GM10248 (cell line): ENCODE measurements at regions not wholly inside any gene's neighbourhood (a gene's known extent, or its start where the extent isn't known, plus 50 kb on each side); places are given as distances from the start of the nearest gene placed in this dataset.

Source experiments
- CTCF ChIA-PET: fragments of 300-600 bp; sonication (Branson Sonifier 250); formaldehyde crosslinking; extraction: SDS; loops from one replicate; lab custom pipeline; 2021; ENCODE audit warnings: antibody characterized with exemption; lab: Yijun Ruan, JAX
- POLR2A ChIA-PET: fragments of 350-650 bp; sonication (Branson Sonifier 250); formaldehyde crosslinking; extraction: SDS; loops from one replicate; lab custom pipeline; 2020; ENCODE audit warnings: antibody characterized with exemption; lab: Yijun Ruan, JAX
- DNase-seq: peaks from one replicate; pipeline ENCODE4 v3.0.0; 2012; ENCODE audit errors: extremely low spot score
- CTCF ChIP-seq: IDR thresholded peaks from 2 replicates; pipeline ENCODE4 v1.5.1; 2012; ENCODE audit warnings: mild to moderate bottlenecking, low read depth; ENCODE audit errors: extremely low read depth, missing control alignments, control extremely low read depth

GRCh38 chr2:163341426-163341825 is 394.4 kb downstream of the FIGN start:
- TF ChIP-seq CTCF, result no peak
- ChIA-PET CTCF (interaction anchor here (0.6 to 0.9 kb wide), 2 partner anchors 10 to 17 kb away, joined by 3 read pairs; no protein-coding TSS in a partner anchor), POLR2A (interaction anchor here (0.7 kb wide), 1 partner anchor 148 kb away, joined by 3 read pairs; no protein-coding TSS in a partner anchor)
- DNase-seq, result no peak

GRCh38 chr2:163338270-163338669 is 397.5 kb downstream of the FIGN start:
- no peak for DNase-seq
- CTCF ChIA-PET, result no interaction called here
- TF ChIP-seq CTCF, result no peak
- POLR2A ChIA-PET, result no interaction called here

GRCh38 chr2:163324677-163325076 is 411.1 kb downstream of the FIGN start:
- no peak for DNase-seq
- POLR2A ChIA-PET, result no interaction called here
- CTCF ChIA-PET, result no interaction called here
- TF ChIP-seq CTCF, result no peak

GRCh38 chr2:163319006-163319405 is 416.8 kb downstream of the FIGN start:
- DNase-seq, result no peak
- CTCF ChIA-PET, result interaction anchor here (1.3 to 2.2 kb wide), 3 partner anchors 8 to 12 kb away, joined by 3 to 8 read pairs (median 4); no protein-coding TSS in a partner anchor

GRCh38 chr2:163314712-163315111 is 421.1 kb downstream of the FIGN start:
- no peak for TF ChIP-seq CTCF
- no peak for DNase-seq
- ChIA-PET CTCF (no interaction called here), POLR2A (no interaction called here)

More at GRCh38 chr2:163319006-163319405, 416.8 kb downstream of the FIGN start:
- TF ChIP-seq CTCF, result no peak
- POLR2A ChIA-PET, result no interaction called here

GRCh38 chr2:163312713-163313112 is 423.1 kb downstream of the FIGN start:
- ChIA-PET CTCF (no interaction called here), POLR2A (no interaction called here)
- DNase-seq, result no peak
- TF ChIP-seq CTCF, result no peak
